Hematopoietic multipotent progenitor cell treated with erythropoietin and hydrocortisone succinate and interleukin-3 and kit ligand, for 6 days (in vitro differentiated cells): ENCODE measurements at regions not wholly inside any gene's neighbourhood (a gene's known extent, or its start where the extent isn't known, plus 50 kb on each side); places are given as distances from the start of the nearest gene placed in this dataset.

ENCODE experiments used
- DNase-seq: peaks from one replicate; pipeline ENCODE4 v3.0.0-alpha.2; 2015

- DNase-seq, result no peak
Observed at GRCh38 chr13:105817498-105817897, 718.0 kb downstream of the EFNB2 start.

DNA sequence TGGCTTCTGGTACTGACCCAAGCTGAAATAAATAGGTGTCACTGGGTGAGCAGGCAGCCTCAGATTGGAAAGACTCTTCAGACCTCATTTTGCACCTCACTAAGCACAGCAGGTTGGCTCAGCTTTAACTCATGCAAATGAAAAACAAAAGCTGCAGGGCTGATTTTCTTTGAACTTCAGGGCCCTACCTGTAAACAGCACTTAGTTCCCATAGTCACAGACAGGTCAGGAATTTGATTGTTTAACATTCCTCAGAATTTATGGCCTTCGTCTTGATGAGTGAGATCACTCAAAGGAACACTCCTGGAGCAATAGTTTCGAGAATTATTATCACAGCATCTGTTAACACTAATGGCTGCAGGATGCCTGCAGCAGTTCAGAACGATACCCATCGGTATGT, 718.5 kb downstream of the EFNB2 start:
- DNase-seq, result no peak

DNA sequence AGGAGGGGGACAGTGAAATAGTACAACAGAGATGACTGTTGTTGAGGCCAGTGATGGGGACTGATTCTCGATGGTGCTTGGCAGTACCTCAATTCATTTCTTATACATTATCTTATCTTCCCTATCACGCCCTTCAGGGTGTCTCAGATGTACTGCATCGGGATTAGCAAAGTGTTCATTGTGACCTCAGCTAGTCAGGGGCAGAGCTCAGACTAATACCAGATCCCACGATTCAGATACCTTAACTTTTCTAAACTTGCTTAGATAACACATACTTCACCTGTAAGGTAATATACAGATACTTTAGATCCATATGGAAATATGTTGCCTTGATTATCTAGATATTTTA, 720.6 kb downstream of the EFNB2 start:
- DNase-seq, result no peak

GRCh38 chr13:105814219-105814901, 721.1 kb downstream of the EFNB2 start:
- DNase-seq, result no peak

DNA sequence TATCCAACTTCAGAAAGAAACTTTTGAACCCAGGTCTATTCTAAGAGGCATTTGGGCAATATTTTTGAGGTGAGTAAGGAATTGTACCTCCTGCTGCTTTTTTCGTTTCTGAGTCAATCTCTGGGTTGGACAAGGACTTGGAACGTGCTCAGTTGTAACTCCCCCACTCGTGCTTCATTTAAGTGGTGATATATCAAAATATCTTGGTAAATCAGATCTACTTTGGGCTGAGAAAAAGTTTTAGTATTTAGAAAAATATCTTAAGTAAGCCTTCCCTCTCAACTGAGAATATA, 728.9 kb downstream of the EFNB2 start:
- no peak for DNase-seq

- DNase-seq, result no peak
Observed at GRCh38 chr13:105805892-105806627, 729.4 kb downstream of the EFNB2 start.

DNA sequence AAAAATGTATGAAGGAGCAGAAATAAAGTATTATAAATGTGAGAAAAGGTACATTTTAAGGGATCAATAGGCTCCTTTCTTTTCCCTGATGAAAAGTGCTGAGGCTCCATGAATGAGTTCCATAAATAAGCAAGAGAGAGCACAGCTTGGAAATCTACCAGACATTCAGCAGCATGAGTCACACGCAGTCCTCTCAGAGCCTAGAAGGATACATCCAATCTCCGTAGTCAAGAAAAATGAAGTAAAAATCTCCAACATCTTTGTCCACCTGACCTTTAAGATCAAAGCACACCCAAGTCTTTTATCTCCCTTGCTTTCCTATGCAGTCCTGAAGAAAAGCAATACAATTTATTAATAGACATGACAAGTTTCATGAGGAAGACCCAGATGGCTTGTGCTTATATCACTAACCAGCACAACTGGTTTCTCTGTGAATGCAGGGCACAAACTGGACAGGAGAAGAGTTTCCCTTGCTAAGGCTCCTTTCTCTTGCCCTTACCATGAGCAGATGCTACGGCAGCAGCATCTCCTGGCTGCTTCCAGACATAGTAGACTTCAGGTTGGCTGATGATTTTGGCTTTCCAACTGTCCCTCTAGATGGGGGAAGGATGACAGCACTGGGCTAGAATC, 730.8 kb downstream of the EFNB2 start:
- no peak for DNase-seq

DNA sequence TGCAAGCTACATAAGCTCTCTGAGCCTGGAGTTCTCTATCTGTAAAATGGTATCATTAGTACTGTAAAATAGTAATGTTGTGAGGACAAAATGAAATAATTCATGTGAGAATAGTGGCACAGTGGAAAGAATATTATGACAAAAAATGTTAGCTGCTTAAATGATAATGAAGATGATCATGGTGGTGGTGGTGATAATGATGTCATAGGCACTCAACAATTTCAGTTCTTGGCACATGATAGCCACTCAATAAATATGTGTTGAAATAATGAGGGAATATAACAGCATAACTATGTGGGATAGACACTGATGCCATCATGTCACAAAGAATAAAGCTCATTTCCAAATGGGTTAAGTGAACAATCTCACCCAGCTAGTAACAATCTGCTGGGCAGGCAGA, 736.3 kb downstream of the EFNB2 start:
- no peak for DNase-seq

- no peak for DNase-seq
Observed at GRCh38 chr13:105798541-105798940, 736.9 kb downstream of the EFNB2 start.

- DNase-seq, result no peak
Observed at GRCh38 chr13:105796081-105796480, 739.4 kb downstream of the EFNB2 start.

DNA sequence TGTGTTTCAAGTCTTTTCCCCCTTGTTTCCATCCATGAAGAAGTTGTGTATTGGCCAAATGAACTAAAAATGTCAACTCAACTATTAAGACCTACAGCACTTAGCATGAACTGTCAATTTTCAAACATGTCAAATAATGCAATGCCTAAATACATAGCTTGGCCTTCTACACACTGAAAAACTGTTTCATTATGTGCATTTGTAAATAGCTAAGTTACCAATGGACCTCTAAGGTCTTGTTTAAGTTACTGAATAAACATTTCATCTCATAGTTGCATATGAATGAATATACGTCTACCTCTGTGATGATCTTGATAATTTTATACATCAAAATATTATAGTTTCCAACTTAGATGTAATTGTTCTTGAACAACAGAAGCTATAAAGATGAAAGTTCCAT, 744.5 kb downstream of the EFNB2 start:
- DNase-seq, result no peak

GRCh38 chr13:105788530-105788929, 746.9 kb downstream of the EFNB2 start:
- DNase-seq, result no peak

DNA sequence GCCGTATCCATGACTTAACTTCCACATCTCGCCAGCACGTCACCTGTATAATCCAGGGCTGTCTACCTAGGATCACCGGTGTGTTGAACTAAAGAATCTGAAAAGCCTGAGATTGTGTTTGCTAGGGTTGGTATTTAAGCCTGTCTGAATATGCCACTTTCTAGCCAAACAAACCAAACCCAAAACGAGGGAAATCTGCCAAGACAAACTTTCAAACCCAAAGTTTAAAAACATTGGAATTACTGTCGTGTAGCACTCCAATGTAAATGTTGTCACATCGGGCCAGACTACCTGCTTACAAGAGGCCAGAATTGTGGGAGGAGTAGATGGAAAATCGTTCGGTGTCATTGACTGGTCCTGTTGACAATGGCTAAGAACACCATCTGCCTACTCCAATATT, 747.8 kb downstream of the EFNB2 start:
- DNase-seq, result no peak

GRCh38 chr13:105785436-105785835, 750.0 kb downstream of the EFNB2 start:
- no peak for DNase-seq

GRCh38 chr13:105783261-105783660, 752.2 kb downstream of the EFNB2 start:
- no peak for DNase-seq

- no peak for DNase-seq
Observed at GRCh38 chr13:105778196-105778595, 757.3 kb downstream of the EFNB2 start.

DNA sequence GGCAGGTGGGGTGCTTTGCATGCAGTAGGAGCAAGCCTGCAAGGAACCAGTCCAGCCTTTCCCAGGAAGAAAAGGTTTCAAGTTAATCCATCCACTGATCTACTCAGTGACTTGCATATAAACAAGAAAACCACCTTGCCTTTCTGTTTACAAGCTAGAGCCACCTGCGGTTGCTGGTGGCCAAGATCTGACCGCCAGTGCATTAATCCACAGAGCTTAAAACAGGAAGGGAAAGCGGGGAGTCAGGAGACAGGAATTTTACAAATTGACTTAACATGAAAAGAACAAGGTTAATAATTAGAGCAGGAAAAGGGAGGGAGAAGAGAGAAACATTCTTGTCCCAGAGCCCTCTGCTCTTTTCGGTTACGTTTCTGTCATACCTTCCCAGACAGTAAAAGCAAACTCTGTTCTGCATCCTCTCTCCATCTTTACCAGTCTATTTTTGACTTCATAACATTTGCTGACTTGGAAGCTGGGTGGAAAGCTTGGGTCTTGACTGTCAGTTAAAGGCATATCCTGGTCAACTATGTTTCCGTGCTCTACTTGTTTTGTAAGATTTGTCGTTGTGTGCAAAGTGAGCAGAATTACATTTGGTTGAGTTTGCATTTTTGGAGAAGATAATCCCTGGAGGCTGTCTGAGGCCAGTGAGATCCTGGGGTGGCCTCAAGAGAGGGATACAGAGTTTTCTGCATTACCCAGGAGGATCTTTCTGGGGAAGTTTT, 760.6 kb downstream of the EFNB2 start:
- DNase-seq, result no peak

- no peak for DNase-seq
Observed at GRCh38 chr13:105773863-105774538, 761.5 kb downstream of the EFNB2 start.

DNA sequence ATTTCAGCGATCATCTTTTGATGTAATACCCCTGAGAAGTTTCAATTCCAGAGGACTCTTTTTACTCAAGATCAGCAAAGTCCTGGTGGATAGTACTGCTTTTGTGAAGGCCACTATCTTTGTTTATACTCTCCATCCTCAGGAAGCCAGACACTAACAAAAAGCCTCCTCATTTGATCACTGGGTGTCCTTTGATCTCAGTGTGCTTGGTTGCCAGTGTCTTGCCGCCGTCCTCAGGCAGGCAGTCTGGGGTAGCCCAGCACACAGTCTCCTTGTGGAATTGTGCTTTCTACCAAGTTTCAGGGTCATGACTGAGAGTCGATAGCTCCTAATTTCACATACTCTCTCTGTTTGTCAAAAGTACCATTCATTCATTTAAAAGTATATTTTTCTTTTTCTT, 762.2 kb downstream of the EFNB2 start:
- DNase-seq, result no peak

- no peak for DNase-seq
Observed at GRCh38 chr13:105764486-105764885, 771.0 kb downstream of the EFNB2 start.

- no peak for DNase-seq
Observed at GRCh38 chr13:105763851-105764250, 771.6 kb downstream of the EFNB2 start.

DNA sequence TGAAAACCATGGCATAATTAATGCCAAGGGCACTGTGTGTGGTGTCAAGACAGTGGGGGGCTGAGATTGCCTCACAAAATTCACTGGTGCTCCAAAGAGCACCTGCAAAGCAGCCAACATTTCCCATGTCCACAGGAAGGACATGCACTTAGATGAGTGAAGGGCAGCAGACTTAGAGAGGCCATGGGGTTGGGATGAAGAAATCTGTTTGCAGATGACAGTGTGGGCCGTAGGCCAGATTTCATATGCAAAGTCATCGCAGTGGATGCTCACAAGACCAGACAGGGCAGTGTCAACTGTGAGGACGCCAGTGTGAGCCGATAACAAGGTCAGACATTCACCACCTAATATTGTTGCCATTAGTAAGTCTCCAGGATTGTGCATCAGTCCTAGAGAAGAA, 773.4 kb downstream of the EFNB2 start:
- no peak for DNase-seq
